Umbilical cord (tissue), 1 donor: ENCODE measurements at regions not wholly inside any gene's neighbourhood (a gene's known extent, or its start where the extent isn't known, plus 50 kb on each side); places are given as distances from the start of the nearest gene placed in this dataset.
"Not testable (repeated sequence)": the region's sequence is repeated elsewhere in the genome, so short reads cannot be mapped to it uniquely, and the experiment has no call there.

ENCODE experiments used
- DNase-seq: peaks from one replicate; pipeline ENCODE4 v3.0.0-alpha.2; 2015; ENCODE audit warnings: low spot score

DNA sequence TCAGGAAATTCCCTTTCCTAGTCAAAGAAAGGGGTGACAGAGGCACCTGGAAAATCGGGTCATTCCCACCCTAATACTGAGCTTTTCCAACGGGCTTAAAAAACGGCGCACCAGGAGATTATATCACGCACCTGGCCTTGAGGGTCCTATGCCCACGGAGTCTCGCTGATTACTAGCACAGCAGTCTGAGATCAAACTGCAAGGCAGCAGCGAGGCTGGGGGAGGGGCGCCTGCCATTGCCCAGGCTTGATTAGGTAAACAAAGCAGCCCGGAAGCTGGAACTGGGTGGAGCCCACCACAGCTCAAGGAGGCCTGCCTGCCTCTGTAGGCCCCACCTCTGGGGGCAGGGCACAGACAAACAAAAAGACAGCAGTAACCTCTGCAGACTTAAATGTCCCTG is 107.5 kb upstream of the VWC2 start:
- DNase-seq, result not testable (repeated sequence)

- DNase-seq, result no peak
Measured at GRCh38 chr7:49666764-49667163, 106.7 kb upstream of the VWC2 start.

GRCh38 chr7:49669285-49669684 is 104.2 kb upstream of the VWC2 start:
- no peak for DNase-seq

DNA sequence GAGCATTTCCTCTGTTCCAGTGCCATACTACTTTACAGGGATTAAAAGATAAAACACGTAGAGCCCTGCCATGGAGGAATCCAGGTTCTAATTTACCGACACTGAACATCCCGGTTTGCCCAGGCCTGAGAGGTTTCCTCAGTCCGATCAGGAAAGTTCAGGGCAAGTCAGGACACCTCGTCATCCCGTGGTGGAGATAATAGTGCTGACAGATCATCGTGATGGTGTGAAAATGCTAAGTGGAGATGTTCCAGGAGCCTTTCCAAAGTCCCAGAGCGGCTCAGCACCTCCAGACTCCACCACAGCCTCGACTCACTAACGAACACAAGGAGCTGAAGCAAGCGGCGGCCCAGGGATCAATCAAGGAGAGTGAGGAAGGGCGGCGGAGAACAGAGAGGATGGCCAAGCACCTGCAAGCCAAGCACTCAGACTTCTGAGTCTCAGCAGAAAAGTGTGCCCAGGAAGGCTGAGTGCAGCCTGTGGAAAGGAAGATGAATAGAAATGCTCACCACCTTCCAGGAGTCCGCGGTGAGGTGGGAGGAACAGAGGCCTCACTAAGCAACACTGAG is 103.7 kb upstream of the VWC2 start:
- DNase-seq, result no peak

GRCh38 chr7:49670991-49671390 is 102.4 kb upstream of the VWC2 start:
- no peak for DNase-seq

DNA sequence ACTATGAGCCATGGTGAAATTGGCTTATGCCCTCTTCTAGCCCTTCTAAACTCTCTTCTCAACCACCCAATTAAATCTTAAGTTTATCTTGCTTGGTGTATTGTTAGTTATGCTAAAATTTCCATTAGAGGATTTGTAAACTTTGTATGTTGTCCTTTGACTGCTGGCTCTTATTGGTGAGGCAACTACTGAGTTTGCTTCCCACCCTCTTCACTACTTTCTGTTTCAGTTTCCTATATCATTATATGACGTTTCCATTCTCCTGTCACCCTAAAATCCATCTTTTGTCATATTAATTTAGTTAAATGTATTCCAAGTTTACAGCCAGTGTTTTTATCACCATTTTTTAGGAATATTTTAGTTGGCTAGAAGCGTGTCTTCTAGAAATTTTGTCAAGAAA is 80.9 kb upstream of the VWC2 start:
- DNase-seq, result no peak

DNA sequence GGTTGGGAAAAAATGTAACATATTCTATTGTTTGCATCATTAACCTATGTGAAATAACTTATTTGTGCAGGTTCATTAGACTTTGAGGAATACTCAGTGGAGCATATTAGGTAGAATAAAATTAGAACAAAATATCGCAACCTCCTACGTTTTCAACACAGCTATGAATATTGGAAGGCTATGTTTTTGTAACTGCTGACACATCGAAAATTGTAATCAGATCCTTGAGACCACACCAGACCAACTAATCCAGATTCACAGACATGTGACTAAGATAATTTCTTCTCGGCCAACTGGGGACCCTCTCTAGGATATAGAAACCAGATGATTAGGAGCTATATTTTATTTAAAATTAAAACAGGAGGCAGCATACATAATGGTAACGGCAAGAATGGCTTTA is 77.5 kb upstream of the VWC2 start:
- no peak for DNase-seq

GRCh38 chr7:49700841-49701240 is 72.6 kb upstream of the VWC2 start:
- no peak for DNase-seq

DNA sequence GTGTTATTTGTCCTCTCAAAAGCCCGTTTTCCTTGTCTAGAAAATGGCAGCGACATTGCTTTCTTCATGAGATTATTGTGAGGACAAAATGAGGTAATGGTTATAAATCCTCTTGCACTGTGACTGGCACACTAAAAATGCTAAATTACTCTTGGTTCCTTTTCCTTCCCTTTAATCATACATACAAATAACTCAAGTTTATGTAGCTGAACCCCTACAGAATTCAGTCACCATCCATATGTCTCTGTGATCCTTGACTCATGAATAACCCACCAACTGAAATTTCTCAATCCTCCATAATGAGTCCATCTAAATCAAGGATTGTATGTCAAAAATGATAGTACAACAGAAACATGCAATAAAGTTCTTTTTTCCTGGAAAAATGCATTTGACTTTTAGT is 71.3 kb upstream of the VWC2 start:
- no peak for DNase-seq

GRCh38 chr7:49703337-49703736 is 70.1 kb upstream of the VWC2 start:
- no peak for DNase-seq

GRCh38 chr7:49703881-49704280 is 69.6 kb upstream of the VWC2 start:
- DNase-seq, result no peak

- DNase-seq, result no peak
Measured at GRCh38 chr7:49706106-49706505, 67.3 kb upstream of the VWC2 start.

DNA sequence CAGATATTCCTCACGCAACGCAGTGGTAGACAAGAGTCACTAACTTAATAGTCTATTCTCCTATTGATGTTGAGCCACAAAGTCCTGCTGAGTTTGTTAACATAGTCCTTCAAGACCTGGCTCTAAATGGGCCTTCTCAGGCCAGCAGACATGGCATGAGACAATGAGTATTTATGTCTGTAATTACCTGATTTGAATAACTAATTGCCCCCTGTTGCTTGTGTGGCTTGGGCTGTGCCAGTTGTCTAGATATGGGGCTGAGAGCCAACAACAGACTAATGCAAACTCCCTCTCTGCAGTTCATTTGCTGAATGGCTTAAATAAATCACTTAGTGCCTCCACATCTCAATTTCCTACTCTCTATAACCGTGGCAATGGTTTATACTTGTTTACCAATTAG is 65.5 kb upstream of the VWC2 start:
- no peak for DNase-seq

DNA sequence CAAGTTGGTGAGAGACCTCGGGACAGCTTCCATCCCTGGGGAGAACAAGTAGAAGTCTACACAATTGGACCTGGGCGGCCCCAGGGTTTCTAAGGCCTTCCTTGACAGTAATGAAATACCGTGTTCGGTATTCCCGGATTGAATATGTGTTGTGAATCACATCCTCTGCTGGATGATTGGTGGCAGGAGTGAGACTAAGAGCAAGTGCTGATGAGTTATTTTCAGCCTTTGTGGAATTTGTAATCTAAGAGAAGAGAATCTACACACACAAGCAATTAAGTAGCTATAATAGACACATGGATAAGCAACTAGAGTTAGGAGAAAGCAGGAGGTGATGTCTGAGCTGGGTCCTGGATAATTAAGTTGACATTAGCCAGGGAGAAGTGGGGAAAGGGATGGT is 64.8 kb upstream of the VWC2 start:
- no peak for DNase-seq

- not testable (repeated sequence) for DNase-seq
Measured at GRCh38 chr7:49711072-49711723, 62.2 kb upstream of the VWC2 start.

DNA sequence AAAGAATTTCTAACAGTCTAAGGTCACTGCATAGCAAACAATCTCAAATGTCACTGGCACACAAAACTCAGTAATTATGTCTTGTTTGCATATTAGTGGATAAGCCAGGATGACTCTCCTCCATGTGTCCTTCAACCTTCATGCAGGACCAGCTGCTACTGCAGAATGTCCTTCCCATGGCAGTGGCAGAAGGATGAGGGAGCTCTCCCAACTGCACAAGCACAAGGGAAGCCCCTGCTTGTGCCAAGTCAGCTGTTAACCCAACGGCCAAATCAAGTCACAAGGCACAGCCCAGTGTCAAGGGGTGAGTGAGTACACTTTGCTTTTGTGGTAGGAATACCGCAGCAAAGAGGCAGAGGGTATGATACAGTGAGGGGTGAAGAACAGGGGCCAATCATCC is 59.3 kb upstream of the VWC2 start:
- no peak for DNase-seq

DNA sequence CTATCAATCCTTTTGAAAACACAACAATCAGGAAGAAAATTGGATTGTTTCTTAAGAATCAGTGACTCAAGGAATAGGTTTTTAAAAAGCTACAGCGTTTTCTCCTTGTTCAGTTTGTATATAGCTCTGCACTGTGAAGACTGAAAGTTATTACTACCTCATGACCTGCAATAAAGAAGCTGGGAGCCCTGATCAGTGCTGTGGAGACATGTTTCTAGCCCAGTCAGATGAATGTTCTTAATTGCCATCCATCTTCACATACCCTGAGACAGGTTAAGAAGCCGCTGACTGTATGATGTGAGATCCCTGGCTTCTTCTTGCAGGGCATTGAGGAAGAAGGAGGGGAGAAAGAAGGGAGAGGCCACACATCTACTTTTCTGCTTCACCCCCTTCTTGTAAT is 58.0 kb upstream of the VWC2 start:
- no peak for DNase-seq

- DNase-seq, result no peak
Measured at GRCh38 chr7:49717547-49717946, 55.9 kb upstream of the VWC2 start.

DNA sequence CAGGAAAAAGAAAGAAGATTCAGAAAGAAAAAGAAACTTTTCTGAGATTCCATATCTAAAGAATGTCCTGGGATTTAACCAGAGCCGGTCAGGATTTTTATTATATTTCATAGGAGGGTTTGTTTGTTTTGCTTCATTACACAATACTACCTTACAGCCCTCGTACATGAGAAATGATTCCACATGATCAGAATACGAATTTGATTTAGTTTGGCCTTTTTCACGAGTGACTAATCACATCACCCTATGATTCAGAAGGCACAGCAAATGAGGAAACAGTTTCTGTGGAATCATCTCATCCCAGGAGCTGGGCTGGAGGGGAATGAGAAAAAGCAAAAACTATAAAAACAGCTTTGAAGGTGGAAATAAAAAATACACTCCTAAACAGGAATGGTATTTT is 54.7 kb upstream of the VWC2 start:
- DNase-seq, result no peak

DNA sequence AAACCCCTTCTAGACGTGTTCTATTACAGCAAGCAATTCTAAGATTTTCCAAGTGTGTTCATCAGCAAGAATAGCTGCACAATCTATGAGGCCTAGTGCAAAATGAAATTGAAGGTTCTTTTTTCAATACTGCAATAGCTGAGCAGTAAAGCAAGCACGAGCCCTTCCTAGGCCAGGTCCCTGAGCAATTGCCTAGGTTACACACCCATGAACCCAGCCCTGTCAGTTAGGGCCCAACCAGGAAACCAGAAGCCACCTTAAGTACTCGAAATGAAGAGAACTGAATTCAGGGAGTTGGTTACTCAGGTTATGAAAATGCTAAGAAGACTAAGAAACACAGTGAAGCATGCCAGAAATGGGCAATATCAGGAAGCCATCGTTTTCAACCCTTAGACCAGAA is 52.0 kb upstream of the VWC2 start:
- DNase-seq, result no peak
